Liver (tissue), 8 donors: ENCODE measurements at regions not wholly inside any gene's neighbourhood (a gene's known extent, or its start where the extent isn't known, plus 50 kb on each side); places are given as distances from the start of the nearest gene placed in this dataset.

Experiments used
- DNase-seq: peaks from one replicate; pipeline ENCODE4 v3.0.0-alpha.2; 2017; ENCODE audit warnings: low spot score
- H3K27ac ChIP-seq, 2 donors: one replicate each; pipeline ENCODE4 v1.7.0; 2013; ENCODE audit warnings: inconsistent platforms in 2 of 2, low read length in 2 of 2, control low read depth in 1 of 2, low read depth in 1 of 2, mild to moderate bottlenecking in 1 of 2
- H3K27me3 ChIP-seq, 4 donors: one replicate each; pipeline versions ENCODE4 v1.6.1 to v1.7.0; 2013; ENCODE audit warnings: low read length in 3 of 4, inconsistent platforms in 1 of 4, mild to moderate bottlenecking in 1 of 4, moderate library complexity in 1 of 4; ENCODE audit not compliant: control insufficient read depth in 4 of 4, insufficient read depth in 4 of 4
- H3K36me3 ChIP-seq, 4 donors: one replicate each; pipeline versions ENCODE4 v1.6.1 to v1.7.0; 2013; ENCODE audit warnings: low read length in 3 of 4, mild to moderate bottlenecking in 3 of 4, low read depth in 1 of 4, moderate library complexity in 1 of 4; ENCODE audit not compliant: control insufficient read depth in 4 of 4, insufficient read depth in 3 of 4
- H3K4me1 ChIP-seq, 4 donors: one replicate each; pipeline versions ENCODE4 v1.6.1 to v1.7.0; 2013; ENCODE audit warnings: low read length in 3 of 4, mild to moderate bottlenecking in 3 of 4, moderate library complexity in 1 of 4; ENCODE audit not compliant: control insufficient read depth in 4 of 4, insufficient read depth in 4 of 4
- H3K4me3 ChIP-seq, 3 donors: one replicate each; pipeline versions ENCODE4 v1.6.1 to v1.7.0; 2013; ENCODE audit warnings: low read length in 3 of 3, control low read depth in 1 of 3, low read depth in 1 of 3, mild to moderate bottlenecking in 1 of 3
- H3K9ac ChIP-seq, 2 donors: one replicate each; pipeline ENCODE4 v1.7.0; 2013; ENCODE audit warnings: low read length in 2 of 2, mild to moderate bottlenecking in 2 of 2, moderate library complexity in 2 of 2, control low read depth in 1 of 2, low read depth in 1 of 2
- H3K9me3 ChIP-seq, 4 donors: one replicate each; pipeline versions ENCODE4 v1.6.1 to v1.7.0; 2013; ENCODE audit warnings: low read length in 3 of 4; ENCODE audit not compliant: control insufficient read depth in 4 of 4
- ATF3 ChIP-seq: IDR thresholded peaks from 2 replicates; pipeline ENCODE4 v1.6.1; 2016; ENCODE audit warnings: antibody characterized with exemption
- CTCF ChIP-seq: fragments of 150-350 bp; IDR thresholded peaks from 2 replicates; pipeline ENCODE4 v1.5.1; 2017; ENCODE audit warnings: improper control_type of control experiment, low read depth, low read length; ENCODE audit not compliant: missing input control
- EGR1 ChIP-seq, 2 donors: IDR thresholded peaks; 2 replicates each; pipeline ENCODE4 v1.6.1; 2016 to 2018; ENCODE audit warnings: antibody characterized with exemption in 2 of 2, low read depth in 2 of 2
- FOXA1 ChIP-seq: IDR thresholded peaks from 2 replicates; pipeline ENCODE4 v1.6.1; 2016; ENCODE audit warnings: antibody characterized with exemption
- FOXA2 ChIP-seq: IDR thresholded peaks from 2 replicates; pipeline ENCODE4 v1.6.1; 2016; ENCODE audit warnings: antibody characterized with exemption
- HNF4A ChIP-seq, 2 donors: conservative IDR thresholded peaks; 2 replicates each; pipeline ENCODE4 v1.6.1; 2016; ENCODE audit warnings: antibody characterized with exemption in 2 of 2, mild to moderate bottlenecking in 2 of 2
- HNF4G ChIP-seq: IDR thresholded peaks from 2 replicates; pipeline ENCODE4 v1.6.1; 2016; ENCODE audit warnings: antibody characterized with exemption
- JUND ChIP-seq, 2 donors: IDR thresholded peaks; 2 replicates each; pipeline ENCODE4 v1.6.1; 2016; ENCODE audit warnings: antibody characterized with exemption in 2 of 2
- NR2F2 ChIP-seq: IDR thresholded peaks from 2 replicates; pipeline ENCODE4 v1.6.1; 2016; ENCODE audit warnings: antibody characterized with exemption
- RAD21 ChIP-seq, 2 donors: IDR thresholded peaks; 2 replicates each; pipeline ENCODE4 v1.6.1; 2016; ENCODE audit warnings: antibody characterized with exemption in 2 of 2, mild to moderate bottlenecking in 2 of 2
- REST ChIP-seq: IDR thresholded peaks from 2 replicates; pipeline ENCODE4 v1.6.1; 2016; ENCODE audit warnings: antibody characterized with exemption, mild to moderate bottlenecking
- RXRA ChIP-seq, 2 donors: IDR thresholded peaks; 2 replicates each; pipeline ENCODE4 v1.6.1; 2017 to 2018; ENCODE audit warnings: antibody characterized with exemption in 2 of 2, mild to moderate bottlenecking in 1 of 2
- SP1 ChIP-seq: IDR thresholded peaks from 2 replicates; pipeline ENCODE4 v1.6.1; 2018; ENCODE audit warnings: antibody characterized with exemption, mild to moderate bottlenecking
- TAF1 ChIP-seq: conservative IDR thresholded peaks from 2 replicates; pipeline ENCODE4 v1.6.1; 2016; ENCODE audit warnings: antibody characterized with exemption, mild to moderate bottlenecking
- YY1 ChIP-seq: IDR thresholded peaks from 2 replicates; pipeline ENCODE4 v1.6.1; 2016; ENCODE audit warnings: antibody characterized with exemption, mild to moderate bottlenecking
- ZBTB33 ChIP-seq: IDR thresholded peaks from 2 replicates; pipeline ENCODE4 v1.6.1; 2016; ENCODE audit warnings: antibody characterized with exemption
- WGBS: extraction: QIAGEN DNeasy Blood & Tissue Kit; methylation state at CpG from one replicate; pipeline ENCODE4 v1.1.7; 2013; 5-methylcytosine and 5-hydroxymethylcytosine counted together
- donor health status: healthy.
- donor health status: healthy.
- donor health status: healthy.
- donor health status: healthy.
- donor health status: healthy.

- no peak overlapping the region for H3K4me3 ChIP-seq
- WGBS, result 87% methylated on average over 3 of the region's 3 CpGs
- no peaks in the 10 kb centered on the region for H3K4me1 ChIP-seq
- no peak overlapping the region for H3K27ac ChIP-seq
- H3K27me3 ChIP-seq, result no peaks in the 10 kb centered on the region
- DNase-seq, result no peak
- H3K9ac ChIP-seq, result no peak overlapping the region
- no peaks in the 10 kb centered on the region for H3K9me3 ChIP-seq
- H3K36me3 ChIP-seq, result no peaks in the 10 kb centered on the region
- no peak for TF ChIP-seq YY1
- TF ChIP-seq HNF4A (conservative IDR thresholded peaks at IDR 0.05), result no peak
- no peak for TF ChIP-seq CTCF
- no peak for TF ChIP-seq NR2F2
- no peak for TF ChIP-seq JUND (IDR thresholded peaks at IDR 0.05)
Observed at GRCh38 chr10:52979295-52979990, 206.9 kb upstream of the MBL2 start.

- H3K9ac ChIP-seq, result no peak overlapping the region
- TF ChIP-seq HNF4G, result no peak
- H3K27ac ChIP-seq, result no peak overlapping the region
- WGBS, result 85% methylated on average over 2 of the region's 2 CpGs
- H3K4me1 ChIP-seq, result no peaks in the 10 kb centered on the region
- H3K36me3 ChIP-seq, result no peaks in the 10 kb centered on the region
- H3K4me3 ChIP-seq, result no peak overlapping the region
- no peaks in the 10 kb centered on the region for H3K27me3 ChIP-seq
- no peak for DNase-seq
- no peaks in the 10 kb centered on the region for H3K9me3 ChIP-seq
Observed at GRCh38 chr10:52977581-52977980, 205.0 kb upstream of the MBL2 start.

GRCh38 chr10:52967806-52968795 lies 195.5 kb upstream of the MBL2 start:
- Histone ChIP-seq H3K4me1 (peaks cover 0 to 2% (median 0%) of the 10 kb centered on the region in 4 donors), H3K4me3 (no peak overlapping the region), H3K9ac (no peak overlapping the region), H3K27ac (no peak overlapping the region), H3K9me3 (no peaks in the 10 kb centered on the region), H3K36me3 (no peaks in the 10 kb centered on the region), H3K27me3 (no peaks in the 10 kb centered on the region)
- DNase-seq, result no peak
- WGBS, result 89% methylated on average over 4 of the region's 4 CpGs
- TF ChIP-seq ZBTB33 (no peak), FOXA2 (no peak), RXRA (IDR thresholded peaks at IDR 0.05) (no peak), SP1 (no peak), CTCF (no peak), RAD21 (IDR thresholded peaks at IDR 0.05) (no peak), YY1 (no peak), ATF3 (no peak), NR2F2 (no peak), TAF1 (no peak), JUND (IDR thresholded peaks at IDR 0.05) (no peak), REST (no peak), FOXA1 (no peak), EGR1 (IDR thresholded peaks at IDR 0.05; ENCODE audit: low read depth in 2 of 2) (no peak)
